ENCODE measurements at regions not wholly inside any gene's neighbourhood (a gene's known extent, or its start where the extent isn't known, plus 50 kb on each side); places are given as distances from the start of the nearest gene placed in this dataset.

DNA sequence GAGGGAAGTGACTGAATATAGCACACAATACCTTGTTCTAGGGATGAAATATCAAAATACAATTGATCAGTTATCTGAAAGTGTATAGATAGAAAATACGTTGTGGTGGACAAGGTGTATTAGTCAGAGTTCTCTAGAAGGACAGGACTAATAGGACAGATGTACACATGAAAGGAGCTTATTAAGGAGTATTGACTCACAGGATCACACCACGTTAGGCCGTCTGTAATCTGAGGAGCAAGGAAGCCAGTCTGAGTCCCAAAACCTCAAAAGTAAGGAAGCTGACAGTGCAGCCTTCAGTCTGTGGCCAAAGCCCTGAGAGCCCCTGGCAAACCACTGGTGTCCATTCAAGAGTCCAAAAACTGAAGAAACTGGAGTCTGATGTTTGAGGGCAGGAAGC, 406.1 kb downstream of the MDFIC start:
- TF ChIP-seq, protein P1, sequence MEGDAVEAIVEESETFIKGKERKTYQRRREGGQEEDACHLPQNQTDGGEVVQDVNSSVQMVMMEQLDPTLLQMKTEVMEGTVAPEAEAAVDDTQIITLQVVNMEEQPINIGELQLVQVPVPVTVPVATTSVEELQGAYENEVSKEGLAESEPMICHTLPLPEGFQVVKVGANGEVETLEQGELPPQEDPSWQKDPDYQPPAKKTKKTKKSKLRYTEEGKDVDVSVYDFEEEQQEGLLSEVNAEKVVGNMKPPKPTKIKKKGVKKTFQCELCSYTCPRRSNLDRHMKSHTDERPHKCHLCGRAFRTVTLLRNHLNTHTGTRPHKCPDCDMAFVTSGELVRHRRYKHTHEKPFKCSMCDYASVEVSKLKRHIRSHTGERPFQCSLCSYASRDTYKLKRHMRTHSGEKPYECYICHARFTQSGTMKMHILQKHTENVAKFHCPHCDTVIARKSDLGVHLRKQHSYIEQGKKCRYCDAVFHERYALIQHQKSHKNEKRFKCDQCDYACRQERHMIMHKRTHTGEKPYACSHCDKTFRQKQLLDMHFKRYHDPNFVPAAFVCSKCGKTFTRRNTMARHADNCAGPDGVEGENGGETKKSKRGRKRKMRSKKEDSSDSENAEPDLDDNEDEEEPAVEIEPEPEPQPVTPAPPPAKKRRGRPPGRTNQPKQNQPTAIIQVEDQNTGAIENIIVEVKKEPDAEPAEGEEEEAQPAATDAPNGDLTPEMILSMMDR (IDR thresholded peaks at IDR 0.05) = no peak
- no peak for TF ChIP-seq POLR2A (IDR thresholded peaks at IDR 0.05)
